C4-2B (cell line): ENCODE measurements at regions not wholly inside any gene's neighbourhood (a gene's known extent, or its start where the extent isn't known, plus 50 kb on each side); places are given as distances from the start of the nearest gene placed in this dataset.

ENCODE experiments used
- H3K27ac ChIP-seq: fragments of 450-650 bp; 2 replicates; pipeline ENCODE4 v1.5.1; 2017
- CTCF ChIP-seq: fragments of 450-650 bp; conservative IDR thresholded peaks from 2 replicates; pipeline ENCODE4 v1.5.1; 2017; ENCODE audit warnings: mild to moderate bottlenecking
- ZFX ChIP-seq: fragments of 450-650 bp; IDR thresholded peaks from 2 replicates; pipeline ENCODE4 v1.6.1; 2017

- H3K27ac ChIP-seq: no peak overlapping the region
These were observed 110.1 kb upstream of the JAG1 start for GRCh38 chr20:10783707-10784553.

GRCh38 chr20:10784554-10785183 lies 110.9 kb upstream of the JAG1 start:
- no peak overlapping the region for H3K27ac ChIP-seq
- TF ChIP-seq ZFX: no peak
- TF ChIP-seq CTCF: no peak

More at GRCh38 chr20:10783707-10784553, 110.1 kb upstream of the JAG1 start:
- no peak for TF ChIP-seq CTCF

- no peak overlapping the region for H3K27ac ChIP-seq
- TF ChIP-seq CTCF: no peak
- TF ChIP-seq ZFX: no peak
These were observed 112.9 kb upstream of the JAG1 start for GRCh38 chr20:10786678-10787077.

- TF ChIP-seq ZFX (no peak), CTCF (no peak)
These were observed 114.3 kb upstream of the JAG1 start for GRCh38 chr20:10788055-10788454.

GRCh38 chr20:10788877-10789276 lies 115.1 kb upstream of the JAG1 start:
- H3K27ac ChIP-seq: no peak overlapping the region
- TF ChIP-seq ZFX (no peak), CTCF (no peak)

More at GRCh38 chr20:10788055-10788454, 114.3 kb upstream of the JAG1 start:
- no peak overlapping the region for H3K27ac ChIP-seq

GRCh38 chr20:10789386-10789785 lies 115.6 kb upstream of the JAG1 start:
- TF ChIP-seq CTCF: no peak
- no peak for TF ChIP-seq ZFX
- H3K27ac ChIP-seq: no peak overlapping the region

- H3K27ac ChIP-seq: no peak overlapping the region
- TF ChIP-seq ZFX: no peak
- no peak for TF ChIP-seq CTCF
These were observed 116.2 kb upstream of the JAG1 start for GRCh38 chr20:10790013-10790412.
